Fibroblast of pulmonary artery (primary cell): ENCODE measurements at regions not wholly inside any gene's neighbourhood (a gene's known extent, or its start where the extent isn't known, plus 50 kb on each side); places are given as distances from the start of the nearest gene placed in this dataset.

Experiments used
- DNase-seq: peaks from one replicate; pipeline ENCODE4 v3.0.0-alpha.2; 2010; ENCODE audit warnings: low read depth
- H3K4me3 ChIP-seq: replicated peaks from 2 replicates; pipeline ENCODE4 v1.5.1; 2011; ENCODE audit warnings: low read depth, mild to moderate bottlenecking, control low read depth, low read length, moderate library complexity
- CTCF ChIP-seq: IDR thresholded peaks from 2 replicates; pipeline ENCODE4 v1.5.1; 2011; ENCODE audit warnings: mild to moderate bottlenecking, control low read depth, low read length, inconsistent platforms; ENCODE audit errors: missing control alignments

GRCh38 chr16:73248316-73248715, 200.4 kb upstream of the ZFHX3 start:
- H3K4me3 ChIP-seq = no peak overlapping the region
- no peak for DNase-seq
- no peak for TF ChIP-seq CTCF

GRCh38 chr16:73240920-73241319, 193.0 kb upstream of the ZFHX3 start:
- no peak for DNase-seq
- no peak overlapping the region for H3K4me3 ChIP-seq
- no peak for TF ChIP-seq CTCF

- H3K4me3 ChIP-seq = no peak overlapping the region
- TF ChIP-seq CTCF = no peak
- DNase-seq = no peak
These were observed 189.7 kb upstream of the ZFHX3 start for GRCh38 chr16:73237601-73238000.

- no peak overlapping the region for H3K4me3 ChIP-seq
- DNase-seq = no peak
- no peak for TF ChIP-seq CTCF
These were observed 186.6 kb upstream of the ZFHX3 start for GRCh38 chr16:73234496-73234895.

GRCh38 chr16:73233846-73234424, 186.0 kb upstream of the ZFHX3 start:
- DNase-seq = peak; percentile 14
- TF ChIP-seq CTCF = no peak
- H3K4me3 ChIP-seq = no peak overlapping the region

- TF ChIP-seq CTCF = no peak
- H3K4me3 ChIP-seq = peak overlapping the region; percentile 48
- no peak for DNase-seq
These were observed 185.4 kb upstream of the ZFHX3 start for GRCh38 chr16:73233329-73233765.
